ENCODE measurements at regions not wholly inside any gene's neighbourhood (a gene's known extent, or its start where the extent isn't known, plus 50 kb on each side); places are given as distances from the start of the nearest gene placed in this dataset.

GRCh38 chr9:16033921-16034691 is 481.3 kb downstream of the CCDC171 start:
- Mint-ChIP-seq H3K27ac (no peak overlapping the region), H3K27me3 (ENCODE audit: low read depth) (no peaks in the 10 kb centered on the region), H3K9me3 (peaks cover 28% of the 10 kb centered on the region), H3K4me3 (no peak overlapping the region), H3K4me1 (peaks cover 15% of the 10 kb centered on the region), H3K36me3 (peaks cover 14% of the 10 kb centered on the region)
- TF ChIP-seq CTCF (IDR thresholded peaks at IDR 0.05; ENCODE audit: unreplicated experiment) = no peak
- DNase-seq (ENCODE audit: low spot score in 2 of 2, unreplicated experiment in 2 of 2) = no peak

GRCh38 chr9:16039218-16039987 is 486.6 kb downstream of the CCDC171 start:
- Mint-ChIP-seq H3K4me3 (no peak overlapping the region), H3K27me3 (ENCODE audit: low read depth) (no peaks in the 10 kb centered on the region), H3K36me3 (peaks cover 14% of the 10 kb centered on the region), H3K9me3 (peaks cover 19% of the 10 kb centered on the region), H3K4me1 (peaks cover 55% of the 10 kb centered on the region), H3K27ac (peak overlapping the region; percentile 91)
- DNase-seq (ENCODE audit: low spot score in 2 of 2, unreplicated experiment in 2 of 2) = no peak
- no peak for TF ChIP-seq CTCF (IDR thresholded peaks at IDR 0.05; ENCODE audit: unreplicated experiment)

GRCh38 chr9:16039988-16040761 is 487.3 kb downstream of the CCDC171 start:
- peaks cover 61% of the 10 kb centered on the region for H3K4me1 Mint-ChIP-seq
- H3K36me3 Mint-ChIP-seq = peaks cover 14% of the 10 kb centered on the region
- H3K27ac Mint-ChIP-seq = peak overlapping the region; percentile 91
- H3K9me3 Mint-ChIP-seq = peaks cover 19% of the 10 kb centered on the region
- no peaks in the 10 kb centered on the region for H3K27me3 Mint-ChIP-seq (ENCODE audit: low read depth)
- peak overlapping the region; percentile 4 for H3K4me3 Mint-ChIP-seq
- no peak for TF ChIP-seq CTCF (IDR thresholded peaks at IDR 0.05; ENCODE audit: unreplicated experiment)
- DNase-seq (ENCODE audit: low spot score in 2 of 2, unreplicated experiment in 2 of 2) = peak; percentile 35 to 59

GRCh38 chr9:16043756-16044578 is 491.1 kb downstream of the CCDC171 start:
- Mint-ChIP-seq H3K4me3 (no peak overlapping the region), H3K4me1 (peaks cover 57% of the 10 kb centered on the region), H3K27ac (peak overlapping the region; percentile 90), H3K9me3 (no peaks in the 10 kb centered on the region), H3K36me3 (no peaks in the 10 kb centered on the region), H3K27me3 (ENCODE audit: low read depth) (no peaks in the 10 kb centered on the region)
- no peak for TF ChIP-seq CTCF (IDR thresholded peaks at IDR 0.05; ENCODE audit: unreplicated experiment)
- DNase-seq (ENCODE audit: low spot score in 2 of 2, unreplicated experiment in 2 of 2) = no peak

GRCh38 chr9:16044579-16044881 is 491.7 kb downstream of the CCDC171 start:
- Mint-ChIP-seq H3K4me1 (peaks cover 53% of the 10 kb centered on the region), H3K9me3 (no peaks in the 10 kb centered on the region), H3K36me3 (no peaks in the 10 kb centered on the region), H3K27me3 (ENCODE audit: low read depth) (no peaks in the 10 kb centered on the region), H3K27ac (peak overlapping the region; percentile 90), H3K4me3 (no peak overlapping the region)
- no peak for DNase-seq (ENCODE audit: low spot score in 2 of 2, unreplicated experiment in 2 of 2)
- TF ChIP-seq CTCF (IDR thresholded peaks at IDR 0.05; ENCODE audit: unreplicated experiment) = no peak

Measured in mesothelial cell of epicardium (in vitro differentiated cells).